PC-9 (cell line): ENCODE measurements at regions not wholly inside any gene's neighbourhood (a gene's known extent, or its start where the extent isn't known, plus 50 kb on each side); places are given as distances from the start of the nearest gene placed in this dataset.

ENCODE experiments used
- BruUV-seq: library from RNA; stranded (reverse); fragments of 400-500 nt; replicated peaks from 2 replicates; lab custom pipeline; 2021; lab: Mats Ljungman, UMichigan
- CTCF ChIA-PET: fragments of 300-600 bp; sonication (Branson Sonifier 250); formaldehyde crosslinking; loops from one replicate; lab custom pipeline; 2022; ENCODE audit warnings: antibody characterized with exemption; lab: Charles Lee
- POLR2A ChIA-PET: fragments of 300-600 bp; sonication (Branson Sonifier 250); formaldehyde crosslinking; loops from one replicate; lab custom pipeline; 2022; ENCODE audit warnings: antibody characterized with exemption; ENCODE audit not compliant: unreplicated experiment; lab: Charles Lee
- DNase-seq, 2 experiments: peaks; one replicate each; pipeline versions ENCODE4 v3.0.0 to v3.0.0-alpha.2; 2015 to 2022; ENCODE audit warnings: mixed read lengths in 1 of 2
- H2AFZ ChIP-seq: fragments of 200-600 bp; sonication (generic); 2 replicates; pipeline ENCODE4 v1.8.1; 2017; ENCODE audit warnings: antibody characterized with exemption
- H3F3A ChIP-seq: fragments of 200-600 bp; sonication (generic); 2 replicates; pipeline ENCODE4 v1.8.1; 2017; ENCODE audit warnings: antibody characterized with exemption, mild to moderate bottlenecking, low read depth; ENCODE audit not compliant: insufficient read depth
- H3K27ac ChIP-seq: fragments of 200-600 bp; sonication (generic); 2 replicates; pipeline ENCODE4 v1.6.1; 2016; ENCODE audit warnings: mixed run types
- H3K27me3 ChIP-seq: fragments of 200-600 bp; sonication (generic); 2 replicates; pipeline ENCODE4 v1.6.1; 2016; ENCODE audit warnings: low read depth, mixed run types; ENCODE audit not compliant: insufficient read depth
- H3K36me3 ChIP-seq: fragments of 200-600 bp; sonication (generic); 2 replicates; pipeline ENCODE4 v1.6.1; 2016; ENCODE audit warnings: low read depth, mixed run types
- H3K4me1 ChIP-seq: fragments of 200-600 bp; sonication (generic); replicated peaks from 2 replicates; pipeline ENCODE4 v1.6.1; 2016; ENCODE audit warnings: mixed run types; ENCODE audit not compliant: insufficient read depth
- H3K4me2 ChIP-seq: fragments of 200-600 bp; sonication (generic); 2 replicates; pipeline ENCODE4 v1.6.1; 2017; ENCODE audit warnings: mixed run types
- H3K4me3 ChIP-seq: fragments of 200-600 bp; sonication (generic); 2 replicates; pipeline ENCODE4 v1.6.1; 2016; ENCODE audit warnings: mixed run types
- H3K79me2 ChIP-seq: fragments of 200-600 bp; sonication (generic); 2 replicates; pipeline ENCODE4 v1.6.1; 2017; ENCODE audit warnings: low read depth, mixed run types
- H3K9me2 ChIP-seq: fragments of 200-600 bp; sonication (generic); 2 replicates; pipeline ENCODE4 v1.8.1; 2017; ENCODE audit warnings: mild to moderate bottlenecking; ENCODE audit not compliant: insufficient read depth
- H3K9me3 ChIP-seq: fragments of 200-600 bp; sonication (generic); 2 replicates; pipeline ENCODE4 v1.8.1; 2016; ENCODE audit warnings: low read depth; ENCODE audit not compliant: insufficient read depth
- H4K20me1 ChIP-seq: fragments of 200-600 bp; sonication (generic); 2 replicates; pipeline ENCODE4 v1.8.1; 2017; ENCODE audit not compliant: insufficient read depth
- EZH2 ChIP-seq: fragments of 200-600 bp; sonication (generic); IDR thresholded peaks from 2 replicates; pipeline ENCODE4 v1.8.0; 2017; ENCODE audit warnings: antibody characterized with exemption, low read depth
- intact Hi-C: fragments of 100-400 bp; cut with micrococcal nuclease; formaldehyde crosslinking; loops from one replicate; pipeline ENCODE4 v1.10.0; 2022; ENCODE audit not compliant: unreplicated experiment
- TF ChIP-seq, protein P1 (sequence below): fragments of 200-600 bp; sonication (generic); conservative IDR thresholded peaks from 2 replicates; pipeline ENCODE4 v1.6.1; 2017; ENCODE audit warnings: mixed run types, antibody characterized with exemption, mild to moderate bottlenecking, moderate library complexity

DNA sequence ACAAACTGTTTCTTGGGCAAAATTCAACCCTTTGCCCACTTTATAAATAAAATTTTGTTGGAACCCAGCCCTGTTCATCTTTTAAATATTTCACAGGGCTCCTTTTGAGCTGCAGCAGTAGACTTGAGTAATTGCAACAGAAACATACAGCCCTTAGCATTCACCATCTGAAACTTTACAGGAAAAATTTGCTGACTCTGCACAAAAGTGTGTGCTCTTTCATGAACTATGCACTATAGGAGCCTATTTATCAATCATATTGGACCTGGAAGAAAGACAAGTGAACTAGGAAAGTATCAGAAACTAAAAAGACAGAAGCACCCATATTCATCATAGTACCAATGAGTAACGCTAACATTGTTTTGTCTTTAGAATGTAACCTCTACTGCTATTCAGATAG is 406.9 kb upstream of the SLC10A2 start:
- POLR2A ChIA-PET: no interaction called here
- intact Hi-C loops: loop anchor here (10.0 kb wide), 1 partner anchor 558 kb away; no protein-coding TSS in a partner anchor
- Histone ChIP-seq H3K4me3 (no peak overlapping the region), H3K36me3 (no peaks in the 10 kb centered on the region), H3K79me2 (no peaks in the 10 kb centered on the region), H3K4me2 (no peak overlapping the region), H2AFZ (no peak overlapping the region), H3F3A (no peaks in the 10 kb centered on the region), H3K9me2 (no peaks in the 10 kb centered on the region), H4K20me1 (no peaks in the 10 kb centered on the region), H3K27me3 (no peaks in the 10 kb centered on the region), H3K27ac (no peak overlapping the region), H3K9me3 (peaks cover 4% of the 10 kb centered on the region; the same call in 1 of the 2 replicates), H3K4me1 (peaks cover 30% of the 10 kb centered on the region)
- BruUV-seq: no TSS peak
- no peak for DNase-seq
- CTCF ChIA-PET: no interaction called here
- TF ChIP-seq, protein P1, sequence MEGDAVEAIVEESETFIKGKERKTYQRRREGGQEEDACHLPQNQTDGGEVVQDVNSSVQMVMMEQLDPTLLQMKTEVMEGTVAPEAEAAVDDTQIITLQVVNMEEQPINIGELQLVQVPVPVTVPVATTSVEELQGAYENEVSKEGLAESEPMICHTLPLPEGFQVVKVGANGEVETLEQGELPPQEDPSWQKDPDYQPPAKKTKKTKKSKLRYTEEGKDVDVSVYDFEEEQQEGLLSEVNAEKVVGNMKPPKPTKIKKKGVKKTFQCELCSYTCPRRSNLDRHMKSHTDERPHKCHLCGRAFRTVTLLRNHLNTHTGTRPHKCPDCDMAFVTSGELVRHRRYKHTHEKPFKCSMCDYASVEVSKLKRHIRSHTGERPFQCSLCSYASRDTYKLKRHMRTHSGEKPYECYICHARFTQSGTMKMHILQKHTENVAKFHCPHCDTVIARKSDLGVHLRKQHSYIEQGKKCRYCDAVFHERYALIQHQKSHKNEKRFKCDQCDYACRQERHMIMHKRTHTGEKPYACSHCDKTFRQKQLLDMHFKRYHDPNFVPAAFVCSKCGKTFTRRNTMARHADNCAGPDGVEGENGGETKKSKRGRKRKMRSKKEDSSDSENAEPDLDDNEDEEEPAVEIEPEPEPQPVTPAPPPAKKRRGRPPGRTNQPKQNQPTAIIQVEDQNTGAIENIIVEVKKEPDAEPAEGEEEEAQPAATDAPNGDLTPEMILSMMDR: no peak
- no peak for TF ChIP-seq EZH2

GRCh38 chr13:103471896-103472295 is 405.7 kb upstream of the SLC10A2 start:
- Histone ChIP-seq H3K4me2 (no peak overlapping the region), H3K79me2 (no peaks in the 10 kb centered on the region), H4K20me1 (no peaks in the 10 kb centered on the region), H3F3A (no peaks in the 10 kb centered on the region), H3K4me3 (no peak overlapping the region), H3K36me3 (no peaks in the 10 kb centered on the region), H3K9me2 (no peaks in the 10 kb centered on the region), H3K9me3 (peaks cover 4% of the 10 kb centered on the region; the same call in 1 of the 2 replicates), H3K27ac (peak overlapping the region; percentile 31; the same call in 1 of the 2 replicates), H3K4me1 (peaks cover 30% of the 10 kb centered on the region), H2AFZ (0 out of 2 replicates have a peak overlapping the region, but pooled peaks have one; percentile 7), H3K27me3 (no peaks in the 10 kb centered on the region)
- ChIA-PET POLR2A (no interaction called here), CTCF (no interaction called here)
- no TSS peak for BruUV-seq
- intact Hi-C loops: loop anchor here (10.0 kb wide), 1 partner anchor 557 kb away; no protein-coding TSS in a partner anchor
- TF ChIP-seq, protein P1: no peak
- no peak for TF ChIP-seq EZH2
- peak; percentile 68 to 84 for DNase-seq

- POLR2A ChIA-PET: no interaction called here
- H3K36me3 ChIP-seq: no peaks in the 10 kb centered on the region
- H3K9me3 ChIP-seq: peaks cover 4% of the 10 kb centered on the region; the same call in 1 of the 2 replicates
- TF ChIP-seq, protein P1: no peak
- no peak for TF ChIP-seq EZH2
- no peaks in the 10 kb centered on the region for H3K27me3 ChIP-seq
- no peak overlapping the region for H3K27ac ChIP-seq
- no peaks in the 10 kb centered on the region for H3K79me2 ChIP-seq
- no peak overlapping the region for H3K4me3 ChIP-seq
- H3F3A ChIP-seq: no peaks in the 10 kb centered on the region
- H2AFZ ChIP-seq: no peak overlapping the region
- H3K4me1 ChIP-seq: peaks cover 30% of the 10 kb centered on the region
- BruUV-seq: no TSS peak
- no peaks in the 10 kb centered on the region for H4K20me1 ChIP-seq
- intact Hi-C loops: loop anchor here (10.0 kb wide), 1 partner anchor 555 kb away; no protein-coding TSS in a partner anchor
- H3K9me2 ChIP-seq: no peaks in the 10 kb centered on the region
- DNase-seq: peak in 1 of 2 experiments; percentile 60
- H3K4me2 ChIP-seq: peak overlapping the region; percentile 13
- CTCF ChIA-PET: no interaction called here
Observed at GRCh38 chr13:103469771-103470170, 403.6 kb upstream of the SLC10A2 start.
